Karpas-422 (cell line): ENCODE measurements at regions not wholly inside any gene's neighbourhood (a gene's known extent, or its start where the extent isn't known, plus 50 kb on each side); places are given as distances from the start of the nearest gene placed in this dataset.

Experiments
- DNase-seq: peaks from one replicate; pipeline ENCODE4 v3.0.0-alpha.2; 2015
- H2AFZ ChIP-seq: fragments of 200-600 bp; sonication (generic); 2 replicates; pipeline ENCODE4 v1.6.1; 2014; ENCODE audit warnings: antibody characterized with exemption, low read length, mixed read lengths
- H3K27ac ChIP-seq: fragments of 200-600 bp; sonication (generic); 2 replicates; pipeline ENCODE4 v1.5.1; 2014; ENCODE audit warnings: mild to moderate bottlenecking, low read length, moderate library complexity
- H3K27me3 ChIP-seq: fragments of 200-600 bp; sonication (generic); 2 replicates; pipeline ENCODE4 v1.6.1; 2014; ENCODE audit warnings: low read length, mixed read lengths
- H3K36me3 ChIP-seq: fragments of 200-600 bp; sonication (generic); 2 replicates; pipeline ENCODE4 v1.6.1; 2014; ENCODE audit warnings: low read length, mixed read lengths; ENCODE audit not compliant: insufficient read depth
- H3K4me1 ChIP-seq: fragments of 200-600 bp; sonication (generic); 2 replicates; pipeline ENCODE4 v1.6.1; 2014; ENCODE audit warnings: mild to moderate bottlenecking, low read length, mixed read lengths
- H3K4me2 ChIP-seq: fragments of 200-600 bp; sonication (generic); 2 replicates; pipeline ENCODE4 v1.6.1; 2014; ENCODE audit warnings: low read length, low read depth, mild to moderate bottlenecking; ENCODE audit not compliant: poor library complexity, severe bottlenecking
- H3K4me3 ChIP-seq: fragments of 200-600 bp; sonication (generic); 2 replicates; pipeline ENCODE4 v1.5.1; 2014; ENCODE audit warnings: mild to moderate bottlenecking, antibody characterized with exemption, low read length, mixed read lengths
- H3K79me2 ChIP-seq: fragments of 200-600 bp; sonication (generic); 2 replicates; pipeline ENCODE4 v1.6.1; 2014; ENCODE audit warnings: mild to moderate bottlenecking, low read length, mixed read lengths
- H3K9ac ChIP-seq: fragments of 200-600 bp; sonication (generic); 2 replicates; pipeline ENCODE4 v1.6.0; 2014; ENCODE audit warnings: low read length
- H3K9me2 ChIP-seq: fragments of 200-600 bp; sonication (generic), shearing (Covaris generic); replicated peaks from 2 replicates; pipeline ENCODE4 v1.6.0; 2014; ENCODE audit warnings: mild to moderate bottlenecking, low read length, moderate library complexity; ENCODE audit not compliant: insufficient read depth
- H3K9me3 ChIP-seq: fragments of 300-700, 200-600 bp; sonication (generic); 2 replicates; pipeline ENCODE4 v1.6.1; 2014; ENCODE audit warnings: low read length, mixed read lengths
- H4K20me1 ChIP-seq: fragments of 200-600 bp; sonication (generic); 2 replicates; pipeline ENCODE4 v1.6.1; 2014; ENCODE audit warnings: mild to moderate bottlenecking, antibody characterized with exemption, low read length, low read depth; ENCODE audit not compliant: insufficient read depth

DNA sequence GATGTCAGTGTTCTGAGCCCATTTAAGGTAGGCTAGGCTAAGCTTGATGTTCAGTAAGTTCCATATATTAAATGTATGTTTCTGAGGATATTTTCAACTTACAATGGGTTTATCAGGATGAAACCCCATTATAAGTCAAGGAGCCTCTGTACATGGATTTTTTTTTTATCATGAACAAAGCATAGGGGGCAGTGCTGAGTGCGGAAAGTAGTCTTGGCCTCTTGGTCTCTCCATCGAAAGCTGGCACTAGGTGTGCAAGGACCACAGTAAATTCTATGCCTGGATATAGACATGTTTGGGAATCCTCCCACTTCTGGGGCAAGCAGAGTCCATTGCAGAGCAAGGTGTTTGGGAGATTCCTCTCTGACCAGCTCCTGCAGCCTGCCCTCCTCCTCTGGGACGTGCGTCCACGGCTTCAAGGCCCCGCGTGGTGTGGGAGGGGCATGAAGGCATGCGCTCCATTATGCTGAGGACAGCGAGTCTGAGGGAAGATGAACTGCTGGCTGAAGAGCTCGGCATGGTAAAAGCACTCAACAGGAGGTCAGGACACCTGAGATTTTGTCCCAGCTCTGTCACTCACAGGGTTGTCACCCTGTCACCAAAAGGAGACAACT lies 122.9 kb upstream of the LIPC start:
- Histone ChIP-seq H3K4me2 (no peak overlapping the region), H3K9ac (no peak overlapping the region), H4K20me1 (no peaks in the 10 kb centered on the region), H3K9me2 (no peaks in the 10 kb centered on the region), H3K4me3 (no peak overlapping the region), H3K4me1 (no peaks in the 10 kb centered on the region; the same call in 1 of the 2 replicates), H3K9me3 (no peaks in the 10 kb centered on the region), H3K27me3 (no peaks in the 10 kb centered on the region), H3K36me3 (no peaks in the 10 kb centered on the region), H3K27ac (no peak overlapping the region), H3K79me2 (no peaks in the 10 kb centered on the region), H2AFZ (no peak overlapping the region)
- peak; percentile 51 for DNase-seq

DNA sequence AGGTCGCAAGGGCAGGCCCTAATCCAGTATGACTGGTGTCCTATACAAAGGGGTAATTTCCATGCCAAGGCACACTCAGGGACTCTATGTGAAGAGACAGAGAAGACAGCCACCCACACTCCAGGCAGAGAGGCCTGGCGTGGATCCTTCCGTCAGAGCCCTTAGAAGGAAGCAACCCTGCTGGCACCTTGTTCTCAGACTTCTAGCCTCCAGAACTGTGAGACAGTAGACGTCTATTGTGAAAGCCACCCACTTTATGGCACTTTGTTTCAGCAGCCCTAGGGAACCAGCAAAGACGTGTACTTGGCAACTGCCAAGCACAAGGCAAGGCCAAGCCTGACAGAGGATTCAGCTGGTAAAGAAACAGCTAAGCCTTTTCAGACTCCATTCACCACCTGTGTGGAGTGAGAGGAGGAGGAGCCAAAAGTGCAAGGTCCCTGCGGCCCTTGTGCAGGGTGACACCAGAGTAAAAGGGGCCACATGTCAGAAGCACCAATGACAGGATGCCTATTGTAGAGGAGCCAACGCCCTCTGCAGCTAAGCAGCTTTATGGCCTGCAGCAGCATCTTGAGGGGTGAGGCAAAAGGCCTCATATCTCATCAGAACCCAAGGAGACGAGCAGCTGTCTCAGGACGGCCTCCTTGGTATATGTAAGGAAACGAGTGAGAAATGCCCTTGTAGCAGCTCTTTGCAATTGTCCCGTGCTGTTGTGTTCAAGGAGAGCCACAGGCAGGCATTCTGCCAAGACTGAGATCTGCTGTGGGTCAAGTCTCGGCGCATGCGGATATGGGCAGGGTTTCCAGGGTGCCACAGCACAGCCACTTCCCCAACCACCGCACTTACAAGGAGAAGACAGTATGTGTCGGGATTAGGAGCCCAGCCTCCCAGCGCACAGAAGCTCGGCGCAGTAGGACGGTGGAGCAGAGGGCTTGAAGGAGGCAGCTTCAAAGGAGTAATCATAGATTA lies 121.5 kb upstream of the LIPC start:
- no peak for DNase-seq
- Histone ChIP-seq H3K4me2 (no peak overlapping the region), H3K9ac (no peak overlapping the region), H4K20me1 (no peaks in the 10 kb centered on the region), H2AFZ (peak overlapping the region; percentile 52; the same call in 1 of the 2 replicates), H3K4me1 (no peaks in the 10 kb centered on the region), H3K27ac (no peak overlapping the region), H3K9me2 (no peaks in the 10 kb centered on the region), H3K9me3 (no peaks in the 10 kb centered on the region), H3K79me2 (no peaks in the 10 kb centered on the region), H3K4me3 (no peak overlapping the region), H3K27me3 (no peaks in the 10 kb centered on the region), H3K36me3 (no peaks in the 10 kb centered on the region)

DNA sequence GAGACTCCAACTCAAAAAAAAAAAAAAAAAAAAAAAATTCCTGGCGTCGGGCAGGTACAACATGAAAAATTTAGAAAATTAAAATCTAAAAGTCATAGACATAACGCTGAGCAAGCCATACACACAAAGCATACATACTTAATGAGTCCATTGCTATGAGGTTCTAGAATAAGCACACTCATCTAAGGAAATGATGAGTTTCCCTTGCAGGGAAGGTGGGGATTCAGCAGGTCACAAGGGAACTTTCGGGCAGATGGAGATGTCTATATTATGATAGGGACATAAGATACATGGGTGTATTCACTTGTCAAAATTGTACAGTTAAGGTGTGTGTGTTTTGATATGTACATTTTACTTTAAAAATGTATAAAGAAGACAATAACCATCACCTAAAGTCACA lies 120.2 kb upstream of the LIPC start:
- Histone ChIP-seq H2AFZ (no peak overlapping the region), H3K4me2 (no peak overlapping the region), H3K36me3 (no peaks in the 10 kb centered on the region), H4K20me1 (no peaks in the 10 kb centered on the region), H3K9me3 (no peaks in the 10 kb centered on the region), H3K9me2 (no peaks in the 10 kb centered on the region), H3K4me3 (no peak overlapping the region), H3K27me3 (no peaks in the 10 kb centered on the region), H3K9ac (no peak overlapping the region), H3K4me1 (no peaks in the 10 kb centered on the region; the same call in 1 of the 2 replicates), H3K79me2 (no peaks in the 10 kb centered on the region), H3K27ac (no peak overlapping the region)
- DNase-seq, result no peak

DNA sequence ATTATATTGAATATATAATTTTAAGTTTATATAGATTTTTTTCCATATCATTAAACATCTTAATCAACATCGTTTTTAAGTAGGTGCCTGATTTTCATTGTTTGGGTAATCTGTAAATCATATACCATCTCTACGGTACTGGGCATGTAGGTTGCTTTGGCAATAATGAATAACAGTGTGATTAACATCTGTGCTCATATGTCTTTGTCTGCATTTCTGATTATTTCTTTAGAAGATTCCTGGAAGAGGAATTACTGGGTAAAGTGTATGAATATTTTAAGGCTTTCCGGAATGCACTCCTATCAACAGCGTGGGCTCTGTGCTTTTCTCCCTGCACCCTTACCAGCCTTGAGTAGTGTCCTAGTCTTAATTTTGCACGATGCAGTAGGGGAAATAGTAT lies 119.8 kb upstream of the LIPC start:
- H3K36me3 ChIP-seq, result no peaks in the 10 kb centered on the region
- no peak overlapping the region for H2AFZ ChIP-seq
- H3K79me2 ChIP-seq, result no peaks in the 10 kb centered on the region
- no peak overlapping the region for H3K9ac ChIP-seq
- no peaks in the 10 kb centered on the region for H3K27me3 ChIP-seq
- H3K4me3 ChIP-seq, result no peak overlapping the region
- no peaks in the 10 kb centered on the region for H4K20me1 ChIP-seq
- no peaks in the 10 kb centered on the region; the same call in 1 of the 2 replicates for H3K4me1 ChIP-seq
- no peaks in the 10 kb centered on the region for H3K9me3 ChIP-seq
- no peak overlapping the region for H3K27ac ChIP-seq
- DNase-seq, result no peak
- H3K4me2 ChIP-seq, result no peak overlapping the region
- H3K9me2 ChIP-seq, result no peaks in the 10 kb centered on the region

DNA sequence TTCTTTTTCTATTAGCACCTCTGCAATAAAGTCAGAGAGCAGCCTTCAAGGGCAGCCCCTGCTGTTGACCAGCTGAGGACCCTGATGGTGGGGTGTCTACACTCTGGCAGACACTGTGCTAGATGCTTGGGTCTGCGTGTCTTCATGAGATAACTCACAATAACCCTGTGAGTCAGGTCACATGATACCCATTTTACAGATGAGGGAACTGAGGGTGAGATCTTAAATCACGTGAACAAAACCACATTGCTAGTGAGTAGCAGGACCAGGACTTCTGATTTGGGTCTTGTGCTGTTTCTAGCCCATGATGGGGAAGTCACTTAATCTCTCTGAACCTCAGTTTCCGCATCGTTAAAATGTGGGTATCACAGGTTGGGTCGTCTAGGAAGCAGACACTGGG lies 118.5 kb upstream of the LIPC start:
- no peak for DNase-seq
- Histone ChIP-seq H3K9ac (no peak overlapping the region), H3K27me3 (no peaks in the 10 kb centered on the region), H4K20me1 (no peaks in the 10 kb centered on the region), H3K9me2 (no peaks in the 10 kb centered on the region), H3K4me1 (no peaks in the 10 kb centered on the region; the same call in 1 of the 2 replicates), H3K4me3 (no peak overlapping the region), H3K4me2 (no peak overlapping the region), H3K79me2 (no peaks in the 10 kb centered on the region), H3K9me3 (no peaks in the 10 kb centered on the region), H2AFZ (no peak overlapping the region), H3K36me3 (no peaks in the 10 kb centered on the region), H3K27ac (no peak overlapping the region)

DNA sequence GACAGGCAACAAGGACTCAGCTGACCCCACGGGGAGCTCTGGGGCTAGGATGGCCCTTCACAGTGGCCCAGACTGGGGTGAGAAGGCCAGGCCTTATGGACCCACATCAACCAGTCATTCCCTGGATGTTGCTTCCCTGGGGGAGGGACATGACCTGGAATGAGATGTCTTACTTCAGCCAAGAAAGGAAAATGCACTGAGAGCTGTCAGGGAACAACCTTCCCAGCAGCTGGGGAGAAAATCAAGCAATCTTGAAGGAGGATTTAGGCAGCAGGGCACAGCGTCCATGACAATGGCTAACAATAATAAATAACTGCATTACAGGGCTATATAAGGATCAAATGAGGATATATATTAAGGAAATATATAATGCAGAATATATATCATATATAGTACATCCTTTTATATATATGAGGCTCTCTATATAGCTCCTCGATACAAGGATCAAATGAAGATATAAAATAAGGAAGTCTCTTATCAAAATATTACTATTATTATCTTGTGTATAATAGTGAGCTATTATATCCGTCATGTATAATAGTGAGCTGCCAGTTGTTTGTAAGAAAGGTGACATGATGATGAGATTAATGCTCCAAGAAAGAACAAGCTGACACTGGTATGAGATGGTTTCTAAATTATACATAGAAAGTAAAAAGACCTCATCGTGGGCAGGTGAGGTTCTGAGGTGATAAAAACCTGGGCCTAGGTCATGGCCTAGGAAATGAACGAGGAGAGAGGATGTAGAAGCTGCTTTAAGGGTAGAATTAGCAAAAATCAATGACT lies 117.8 kb upstream of the LIPC start:
- Histone ChIP-seq H3K36me3 (no peaks in the 10 kb centered on the region), H3K79me2 (no peaks in the 10 kb centered on the region), H2AFZ (peak overlapping the region; percentile 74; the same call in 1 of the 2 replicates), H3K9ac (no peak overlapping the region), H3K4me2 (no peak overlapping the region), H4K20me1 (no peaks in the 10 kb centered on the region), H3K9me3 (no peaks in the 10 kb centered on the region), H3K9me2 (no peaks in the 10 kb centered on the region), H3K4me3 (no peak overlapping the region), H3K4me1 (no peaks in the 10 kb centered on the region; the same call in 1 of the 2 replicates), H3K27me3 (no peaks in the 10 kb centered on the region), H3K27ac (no peak overlapping the region)
- DNase-seq, result no peak

DNA sequence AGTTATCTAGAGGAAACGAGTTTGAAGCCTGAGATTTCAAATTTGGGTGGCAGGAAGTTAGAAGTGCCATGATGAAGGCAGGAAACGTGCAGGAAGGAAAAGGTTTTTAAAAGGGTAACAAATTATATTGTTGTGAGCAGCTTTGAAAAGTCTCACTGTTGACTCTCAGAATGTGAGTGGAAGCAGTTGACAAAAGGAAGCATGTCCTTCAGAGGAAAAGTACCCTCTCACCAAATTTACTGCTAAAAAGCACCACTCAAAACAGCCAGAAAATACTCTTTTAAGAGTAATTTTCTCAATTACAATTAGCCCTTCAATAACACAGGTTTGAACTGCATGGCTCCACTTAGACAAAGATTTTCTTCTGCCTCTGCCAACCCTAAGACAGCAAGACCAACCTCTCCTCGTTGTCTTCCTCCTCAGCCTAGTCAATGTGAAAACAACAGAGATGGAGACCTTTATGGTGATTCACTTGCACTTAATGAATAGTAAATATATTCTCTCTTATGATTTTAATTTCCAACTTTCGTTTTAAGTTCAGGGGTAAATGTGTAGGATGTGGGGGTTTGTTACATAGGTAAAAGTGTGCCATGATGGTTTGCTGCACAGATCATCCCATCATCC lies 117.1 kb upstream of the LIPC start:
- no peaks in the 10 kb centered on the region for H3K36me3 ChIP-seq
- H3K4me3 ChIP-seq, result no peak overlapping the region
- DNase-seq, result no peak
- no peak overlapping the region for H3K27ac ChIP-seq
- no peak overlapping the region for H3K4me2 ChIP-seq
- peak overlapping the region; percentile 74; the same call in 1 of the 2 replicates for H2AFZ ChIP-seq
- H3K9me3 ChIP-seq, result no peaks in the 10 kb centered on the region
- H3K79me2 ChIP-seq, result no peaks in the 10 kb centered on the region
- H3K9me2 ChIP-seq, result no peaks in the 10 kb centered on the region
- H3K4me1 ChIP-seq, result no peaks in the 10 kb centered on the region; the same call in 1 of the 2 replicates
- H3K9ac ChIP-seq, result no peak overlapping the region
- no peaks in the 10 kb centered on the region for H3K27me3 ChIP-seq
- no peaks in the 10 kb centered on the region for H4K20me1 ChIP-seq
